Trophoblast cell (in vitro differentiated cells and primary cell): ENCODE measurements at regions not wholly inside any gene's neighbourhood (a gene's known extent, or its start where the extent isn't known, plus 50 kb on each side); places are given as distances from the start of the nearest gene placed in this dataset.
A peak's percentile ranks its signal among the peaks of the same experiment; 100 is the strongest.

Experiments
- DNase-seq, 2 donors: peaks; one replicate each; pipeline ENCODE4 v3.0.0-alpha.2; 2016
- H2AFZ ChIP-seq: 2 replicates; pipeline ENCODE4 v1.6.1; 2013; ENCODE audit warnings: low read length, moderate library complexity, mild to moderate bottlenecking; ENCODE audit not compliant: insufficient read depth, poor library complexity
- H2AK5ac ChIP-seq: 2 replicates; pipeline ENCODE4 v1.6.1; 2013; ENCODE audit warnings: mild to moderate bottlenecking, low read length
- H2BK120ac ChIP-seq: 2 replicates; pipeline ENCODE4 v1.6.1; 2013; ENCODE audit warnings: low read length, mild to moderate bottlenecking, moderate library complexity; ENCODE audit not compliant: insufficient read depth, poor library complexity
- H2BK12ac ChIP-seq: 2 replicates; pipeline ENCODE4 v1.6.1; 2013; ENCODE audit warnings: mild to moderate bottlenecking, low read length, moderate library complexity
- H2BK5ac ChIP-seq: 2 replicates; pipeline ENCODE4 v1.6.1; 2013; ENCODE audit warnings: low read length, low read depth, moderate library complexity, mild to moderate bottlenecking; ENCODE audit not compliant: poor library complexity
- H3K14ac ChIP-seq: 2 replicates; pipeline ENCODE4 v1.6.1; 2013; ENCODE audit warnings: mild to moderate bottlenecking, low read length
- H3K18ac ChIP-seq: 2 replicates; pipeline ENCODE4 v1.6.1; 2013; ENCODE audit warnings: mild to moderate bottlenecking, low read length
- H3K23ac ChIP-seq: 2 replicates; pipeline ENCODE4 v1.6.1; 2013; ENCODE audit warnings: low read length
- H3K27ac ChIP-seq: 2 replicates; pipeline ENCODE4 v1.5.1; 2013; ENCODE audit warnings: low read depth, mild to moderate bottlenecking, inconsistent platforms, low read length, moderate library complexity
- H3K27me3 ChIP-seq: 2 replicates; pipeline ENCODE4 v1.6.1; 2013; ENCODE audit warnings: inconsistent platforms, mild to moderate bottlenecking, low read length, moderate library complexity; ENCODE audit not compliant: insufficient read depth
- H3K36me3 ChIP-seq, 2 experiments: 1 replicate in 1 of 2; 2 replicates in 1 of 2; pipeline ENCODE4 v1.6.1; 2013; ENCODE audit warnings: low read length in 2 of 2, mild to moderate bottlenecking in 2 of 2, moderate library complexity in 1 of 2; ENCODE audit not compliant: insufficient read depth in 2 of 2, control insufficient read depth in 1 of 2
- H3K4ac ChIP-seq: 2 replicates; pipeline ENCODE4 v1.6.1; 2013; ENCODE audit warnings: low read depth, mild to moderate bottlenecking, low read length, moderate library complexity
- H3K4me1 ChIP-seq, 2 experiments: 1 replicate in 1 of 2; 2 replicates in 1 of 2; pipeline ENCODE4 v1.6.1; 2013; ENCODE audit warnings: low read length in 2 of 2, mild to moderate bottlenecking in 2 of 2, moderate library complexity in 1 of 2; ENCODE audit not compliant: insufficient read depth in 2 of 2, control insufficient read depth in 1 of 2
- H3K4me2 ChIP-seq: 2 replicates; pipeline ENCODE4 v1.6.1; 2013; ENCODE audit warnings: inconsistent platforms, mild to moderate bottlenecking, low read length, moderate library complexity
- H3K4me3 ChIP-seq: 2 replicates; pipeline ENCODE4 v1.5.1; 2013; ENCODE audit warnings: mild to moderate bottlenecking, low read depth, low read length, inconsistent platforms
- H3K79me1 ChIP-seq: one replicate; pipeline ENCODE4 v1.6.1; 2013; ENCODE audit warnings: low read length
- H3K79me2 ChIP-seq: 2 replicates; pipeline ENCODE4 v1.6.1; 2013; ENCODE audit warnings: low read length, mild to moderate bottlenecking; ENCODE audit not compliant: control insufficient read depth, insufficient read depth, poor library complexity
- H3K9ac ChIP-seq: 2 replicates; pipeline ENCODE4 v1.6.1; 2013; ENCODE audit warnings: mild to moderate bottlenecking, low read length
- H3K9me3 ChIP-seq: 2 replicates; pipeline ENCODE4 v1.6.1; 2013; ENCODE audit warnings: low read depth, mild to moderate bottlenecking, control low read depth, inconsistent platforms, low read length; ENCODE audit not compliant: insufficient read depth
- H4K12ac ChIP-seq: 2 replicates; pipeline ENCODE4 v1.6.1; 2013; ENCODE audit warnings: low read depth, mild to moderate bottlenecking, low read length, moderate library complexity
- H4K8ac ChIP-seq: 2 replicates; pipeline ENCODE4 v1.6.1; 2013; ENCODE audit warnings: low read depth, mild to moderate bottlenecking, low read length, moderate library complexity
- H4K91ac ChIP-seq: one replicate; pipeline ENCODE4 v1.6.1; 2013; ENCODE audit warnings: low read depth, mild to moderate bottlenecking, low read length, moderate library complexity
- WGBS: extraction: QIAGEN DNeasy Blood & Tissue Kit; methylation state at CpG from one replicate; pipeline ENCODE4 v1.1.7; 2013; ENCODE audit warnings: missing lambda C conversion rate; ENCODE audit not compliant: insufficient read length, insufficient coverage; ENCODE audit errors: extremely low coverage; 5-methylcytosine and 5-hydroxymethylcytosine counted together

DNA sequence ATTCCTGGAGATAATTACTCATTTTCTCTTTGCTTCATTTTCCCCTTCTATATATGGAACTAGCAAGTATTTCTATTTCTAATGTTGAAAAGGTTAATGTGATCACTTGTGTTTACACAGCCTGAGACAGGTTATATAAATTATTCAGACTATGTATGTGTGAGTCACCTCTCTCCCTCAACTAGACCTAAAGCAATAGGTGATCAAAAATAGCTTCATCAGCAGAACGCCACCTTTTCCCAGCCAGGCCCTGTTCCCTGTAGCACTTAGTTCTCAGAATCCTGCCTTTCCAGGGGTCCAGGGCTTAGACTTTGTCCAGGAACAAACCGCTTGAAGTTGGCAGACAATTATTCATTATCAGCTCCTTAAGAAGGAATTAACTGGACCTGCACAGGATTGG is 125.3 kb upstream of the EXOC2 start:
- Histone ChIP-seq H2BK120ac (no peak overlapping the region), H3K23ac (no peak overlapping the region), H3K27me3 (no peaks in the 10 kb centered on the region), H3K4me3 (no peak overlapping the region), H2BK5ac (no peak overlapping the region), H2AFZ (no peak overlapping the region), H3K14ac (no peak overlapping the region), H3K27ac (no peak overlapping the region), H3K9ac (no peak overlapping the region), H4K12ac (no peak overlapping the region), H3K9me3 (no peaks in the 10 kb centered on the region), H3K4me2 (no peak overlapping the region), H3K4me1 (no peaks in the 10 kb centered on the region), H2AK5ac (no peak overlapping the region), H2BK12ac (no peak overlapping the region), H3K4ac (no peak overlapping the region), H3K79me1 (no peaks in the 10 kb centered on the region), H3K18ac (no peak overlapping the region), H3K79me2 (no peaks in the 10 kb centered on the region), H4K91ac (no peak overlapping the region), H3K36me3 (no peaks in the 10 kb centered on the region), H4K8ac (no peak overlapping the region)
- no CpG with 5 or more reads among the region's 2 CpGs for WGBS
- DNase-seq, result no peak

DNA sequence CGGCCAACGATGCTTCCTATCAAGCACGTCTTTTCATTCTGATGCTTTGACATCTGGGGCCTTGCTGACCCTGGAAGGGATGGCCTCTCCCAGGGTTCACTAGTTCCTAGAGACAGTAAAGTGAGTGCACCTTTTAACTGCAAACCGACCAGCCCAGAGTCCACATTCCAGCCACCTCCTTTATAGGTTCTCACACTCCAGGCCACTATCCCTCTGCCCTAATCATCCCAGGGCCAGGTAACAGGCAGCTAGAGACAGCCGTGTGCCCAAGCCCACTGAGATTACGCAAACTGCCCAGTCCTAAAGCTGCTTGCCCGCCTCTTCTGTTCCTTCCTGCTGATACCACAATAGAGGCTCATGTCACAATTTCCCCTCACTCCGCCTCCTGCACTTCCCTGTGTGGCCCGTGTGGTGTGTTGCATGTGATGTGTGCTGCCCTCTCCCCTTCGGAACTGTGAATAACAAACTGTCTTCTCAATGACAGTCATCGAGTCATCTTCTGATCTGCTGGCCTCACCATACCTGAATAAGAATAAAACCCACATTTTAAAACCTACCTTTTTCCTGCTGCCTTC is 123.7 kb upstream of the EXOC2 start:
- Histone ChIP-seq H3K4ac (no peak overlapping the region), H3K27ac (no peak overlapping the region), H3K36me3 (no peaks in the 10 kb centered on the region), H3K14ac (no peak overlapping the region), H3K79me2 (no peaks in the 10 kb centered on the region), H3K4me3 (no peak overlapping the region), H2AK5ac (no peak overlapping the region), H3K18ac (no peak overlapping the region), H2BK12ac (no peak overlapping the region), H2BK5ac (no peak overlapping the region), H3K79me1 (no peaks in the 10 kb centered on the region), H4K91ac (no peak overlapping the region), H4K8ac (no peak overlapping the region), H2BK120ac (no peak overlapping the region), H3K9me3 (no peaks in the 10 kb centered on the region), H3K23ac (no peak overlapping the region), H3K27me3 (no peaks in the 10 kb centered on the region), H3K4me2 (no peak overlapping the region), H2AFZ (no peak overlapping the region), H3K4me1 (no peaks in the 10 kb centered on the region), H4K12ac (no peak overlapping the region), H3K9ac (no peak overlapping the region)
- no peak for DNase-seq
- WGBS, result no CpG with 5 or more reads among the region's 11 CpGs

DNA sequence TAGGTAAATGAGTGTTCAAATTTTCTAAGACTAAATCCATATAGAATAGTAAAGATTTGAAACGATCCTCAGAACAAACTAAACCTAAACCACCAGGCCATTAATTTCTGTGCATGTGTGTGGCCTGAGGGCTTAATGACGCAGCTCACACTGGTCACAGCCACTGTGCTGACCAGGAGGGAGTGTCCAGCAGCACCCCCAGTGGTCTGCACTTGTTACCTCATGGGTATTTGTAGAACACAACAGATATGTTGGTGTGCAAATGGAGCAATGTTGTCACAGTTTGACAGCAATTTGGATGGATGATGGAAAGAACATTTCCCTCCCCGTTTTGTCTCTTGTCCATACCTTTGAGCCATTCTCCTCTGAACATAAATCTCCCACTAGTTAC is 122.4 kb upstream of the EXOC2 start:
- no peak overlapping the region for H2BK5ac ChIP-seq
- H4K12ac ChIP-seq, result no peak overlapping the region
- H2BK12ac ChIP-seq, result no peak overlapping the region
- no CpG with 5 or more reads among the region's 3 CpGs for WGBS
- H2BK120ac ChIP-seq, result no peak overlapping the region
- H4K8ac ChIP-seq, result no peak overlapping the region
- H3K4me1 ChIP-seq, result no peaks in the 10 kb centered on the region
- H3K14ac ChIP-seq, result no peak overlapping the region
- no peak overlapping the region for H4K91ac ChIP-seq
- no peak overlapping the region for H2AFZ ChIP-seq
- no peak overlapping the region for H3K9ac ChIP-seq
- no peak overlapping the region for H3K27ac ChIP-seq
- H3K79me1 ChIP-seq, result no peaks in the 10 kb centered on the region
- no peaks in the 10 kb centered on the region for H3K9me3 ChIP-seq
- H3K23ac ChIP-seq, result no peak overlapping the region
- DNase-seq, result peak in 1 of 2 donors; percentile 16
- no peak overlapping the region for H3K18ac ChIP-seq
- H3K27me3 ChIP-seq, result no peaks in the 10 kb centered on the region
- H3K36me3 ChIP-seq, result no peaks in the 10 kb centered on the region
- H3K4ac ChIP-seq, result no peak overlapping the region
- no peak overlapping the region for H3K4me3 ChIP-seq
- H2AK5ac ChIP-seq, result no peak overlapping the region
- H3K79me2 ChIP-seq, result no peaks in the 10 kb centered on the region
- no peak overlapping the region for H3K4me2 ChIP-seq

DNA sequence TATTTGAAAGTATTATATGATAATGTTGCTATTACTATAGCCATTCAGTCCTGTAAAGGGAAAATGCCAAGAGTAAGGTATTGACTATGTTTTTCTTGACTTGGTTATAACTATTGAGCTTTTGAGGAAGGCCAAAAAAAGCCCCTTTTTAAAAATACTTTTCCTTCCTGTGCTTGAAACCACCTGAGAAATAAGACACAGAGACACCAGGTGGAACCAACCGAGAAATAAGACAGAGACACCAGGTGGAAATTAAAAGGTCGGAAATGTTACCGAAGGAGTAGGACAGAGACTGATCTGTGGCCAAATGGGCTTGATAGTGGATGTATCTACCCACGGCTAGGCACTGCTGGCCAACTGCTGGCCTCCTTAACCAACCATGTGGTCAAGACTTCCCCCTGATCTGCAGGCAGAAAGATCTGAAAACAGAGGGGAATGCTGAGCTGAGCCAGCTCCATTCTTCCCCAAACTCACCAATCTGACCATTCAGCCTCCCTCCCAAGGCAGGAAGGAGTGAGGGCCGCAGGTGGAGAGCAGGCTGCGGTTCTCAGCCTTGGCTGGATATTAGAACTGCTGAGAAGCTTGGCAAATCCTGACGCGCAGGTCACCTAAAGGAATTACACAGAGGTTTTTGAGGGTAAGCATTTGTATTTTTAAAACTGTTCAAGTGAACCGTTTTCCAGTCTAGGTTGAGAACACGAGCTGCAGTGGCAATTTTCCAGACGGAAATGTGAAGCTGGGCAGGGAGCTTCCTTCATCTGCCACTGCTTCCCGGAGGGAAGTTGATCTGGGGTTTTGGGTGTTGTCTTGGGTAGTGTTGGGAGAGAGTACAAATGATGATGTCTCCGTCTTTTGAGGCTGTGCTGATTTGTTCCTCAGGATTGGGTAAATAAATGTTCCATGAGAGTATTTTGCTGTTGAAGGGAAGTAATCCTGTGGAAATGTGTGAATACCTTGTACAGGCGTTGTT is 121.7 kb upstream of the EXOC2 start:
- H4K91ac ChIP-seq, result no peak overlapping the region
- no peak overlapping the region for H2AFZ ChIP-seq
- no peaks in the 10 kb centered on the region for H3K9me3 ChIP-seq
- H2AK5ac ChIP-seq, result no peak overlapping the region
- H3K23ac ChIP-seq, result no peak overlapping the region
- no peak overlapping the region for H2BK5ac ChIP-seq
- no peaks in the 10 kb centered on the region for H3K27me3 ChIP-seq
- no peak for DNase-seq
- no CpG with 5 or more reads among the region's 14 CpGs for WGBS
- H3K4me2 ChIP-seq, result no peak overlapping the region
- H3K79me2 ChIP-seq, result no peaks in the 10 kb centered on the region
- H3K14ac ChIP-seq, result no peak overlapping the region
- H3K36me3 ChIP-seq, result no peaks in the 10 kb centered on the region
- no peaks in the 10 kb centered on the region for H3K79me1 ChIP-seq
- no peak overlapping the region for H3K9ac ChIP-seq
- no peak overlapping the region for H4K12ac ChIP-seq
- H2BK12ac ChIP-seq, result no peak overlapping the region
- no peak overlapping the region for H3K4ac ChIP-seq
- H2BK120ac ChIP-seq, result no peak overlapping the region
- no peak overlapping the region for H3K18ac ChIP-seq
- H3K4me3 ChIP-seq, result no peak overlapping the region
- H3K4me1 ChIP-seq, result no peaks in the 10 kb centered on the region
- no peak overlapping the region for H4K8ac ChIP-seq
- no peak overlapping the region for H3K27ac ChIP-seq
